ENCODE measurements at regions not wholly inside any gene's neighbourhood (a gene's known extent, or its start where the extent isn't known, plus 50 kb on each side); places are given as distances from the start of the nearest gene placed in this dataset.

DNA sequence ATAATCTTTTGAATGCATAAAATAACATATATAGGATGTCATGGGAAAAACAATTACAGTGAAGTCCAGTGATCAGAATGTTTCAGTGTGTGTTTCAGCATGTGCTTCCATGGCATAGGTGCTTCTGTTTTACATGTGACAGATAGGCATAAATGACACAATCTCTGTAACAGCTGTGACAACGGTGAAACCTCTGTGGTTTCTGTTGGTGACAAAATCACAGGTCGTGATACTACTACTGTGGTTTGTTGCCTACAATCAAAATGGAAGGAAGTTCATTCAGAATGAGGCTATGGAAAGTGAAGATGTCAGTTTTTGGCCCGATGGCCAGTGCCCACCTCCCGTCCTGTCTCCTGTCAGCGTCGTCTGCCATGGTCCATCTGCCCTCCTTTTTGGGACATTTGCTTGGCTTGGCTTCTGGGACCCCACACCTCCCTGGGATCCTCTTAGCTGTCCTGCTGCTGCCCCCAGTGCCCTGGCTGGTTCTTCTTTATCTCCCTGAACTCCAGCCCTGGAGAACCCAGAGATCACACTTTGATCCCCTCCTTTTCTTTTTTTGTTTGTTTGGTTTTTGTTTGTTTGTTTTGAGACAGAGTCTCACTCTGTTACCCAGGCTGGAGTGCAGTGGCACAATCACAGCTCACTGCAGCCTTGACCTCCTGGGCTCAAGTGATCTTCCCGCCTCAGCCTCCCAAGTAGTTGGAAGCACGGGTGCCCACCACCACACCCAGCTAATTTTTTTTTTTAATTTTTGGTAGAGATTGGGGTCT is 79.3 kb upstream of the NAA20 start:
- Histone ChIP-seq H3K27me3 (ENCODE audit: control insufficient read depth, insufficient read depth, low read length) (no peaks in the 10 kb centered on the region), H3K36me3 (ENCODE audit: control insufficient read depth, insufficient read depth, low read length) (peaks cover 2% of the 10 kb centered on the region), H3K4me3 (ENCODE audit: low read depth, low read length) (no peak overlapping the region)
- no peak for DNase-seq (ENCODE audit: low read depth)
- TF ChIP-seq, protein P1, sequence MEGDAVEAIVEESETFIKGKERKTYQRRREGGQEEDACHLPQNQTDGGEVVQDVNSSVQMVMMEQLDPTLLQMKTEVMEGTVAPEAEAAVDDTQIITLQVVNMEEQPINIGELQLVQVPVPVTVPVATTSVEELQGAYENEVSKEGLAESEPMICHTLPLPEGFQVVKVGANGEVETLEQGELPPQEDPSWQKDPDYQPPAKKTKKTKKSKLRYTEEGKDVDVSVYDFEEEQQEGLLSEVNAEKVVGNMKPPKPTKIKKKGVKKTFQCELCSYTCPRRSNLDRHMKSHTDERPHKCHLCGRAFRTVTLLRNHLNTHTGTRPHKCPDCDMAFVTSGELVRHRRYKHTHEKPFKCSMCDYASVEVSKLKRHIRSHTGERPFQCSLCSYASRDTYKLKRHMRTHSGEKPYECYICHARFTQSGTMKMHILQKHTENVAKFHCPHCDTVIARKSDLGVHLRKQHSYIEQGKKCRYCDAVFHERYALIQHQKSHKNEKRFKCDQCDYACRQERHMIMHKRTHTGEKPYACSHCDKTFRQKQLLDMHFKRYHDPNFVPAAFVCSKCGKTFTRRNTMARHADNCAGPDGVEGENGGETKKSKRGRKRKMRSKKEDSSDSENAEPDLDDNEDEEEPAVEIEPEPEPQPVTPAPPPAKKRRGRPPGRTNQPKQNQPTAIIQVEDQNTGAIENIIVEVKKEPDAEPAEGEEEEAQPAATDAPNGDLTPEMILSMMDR (IDR thresholded peaks at IDR 0.05; ENCODE audit: insufficient read depth, low read depth, low read length) = no peak
- ChIA-PET CTCF (interaction anchor here (0.6 kb wide), 1 partner anchor 133 kb away, joined by 4 read pairs; no protein-coding TSS in a partner anchor), POLR2A (no interaction called here)

DNA sequence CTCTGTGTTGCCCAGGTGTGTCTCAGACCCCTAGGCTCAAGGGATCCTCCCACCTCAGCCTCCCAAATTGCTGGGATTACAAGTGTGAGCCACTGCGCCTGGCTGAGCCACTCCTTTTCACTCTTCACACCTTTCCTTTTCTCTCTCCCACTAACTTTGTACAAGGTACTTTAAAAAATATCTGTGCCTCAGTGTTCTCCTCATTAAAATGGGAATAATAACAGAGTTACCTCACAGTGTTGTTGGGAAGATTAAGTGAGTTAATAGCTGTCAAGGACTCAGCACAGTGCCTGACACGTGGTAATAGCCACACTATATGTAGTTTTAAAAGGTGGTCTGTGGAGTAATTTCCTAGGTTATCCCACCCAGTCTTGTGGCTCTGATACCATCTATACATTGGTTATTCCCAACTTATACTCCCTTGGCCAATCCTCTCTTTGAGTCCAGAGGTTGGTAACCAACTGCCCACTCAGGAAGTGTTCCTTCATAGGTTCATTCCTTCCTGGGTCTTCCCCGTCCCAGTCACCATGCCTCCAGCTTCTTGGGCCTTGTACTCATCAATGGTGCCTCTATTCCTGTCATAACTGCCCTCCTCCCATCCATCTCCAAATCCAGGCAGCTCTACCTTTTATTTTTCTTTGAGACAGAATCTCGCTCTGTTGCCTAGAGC is 78.6 kb upstream of the NAA20 start:
- CTCF ChIA-PET = no interaction called here

DNA sequence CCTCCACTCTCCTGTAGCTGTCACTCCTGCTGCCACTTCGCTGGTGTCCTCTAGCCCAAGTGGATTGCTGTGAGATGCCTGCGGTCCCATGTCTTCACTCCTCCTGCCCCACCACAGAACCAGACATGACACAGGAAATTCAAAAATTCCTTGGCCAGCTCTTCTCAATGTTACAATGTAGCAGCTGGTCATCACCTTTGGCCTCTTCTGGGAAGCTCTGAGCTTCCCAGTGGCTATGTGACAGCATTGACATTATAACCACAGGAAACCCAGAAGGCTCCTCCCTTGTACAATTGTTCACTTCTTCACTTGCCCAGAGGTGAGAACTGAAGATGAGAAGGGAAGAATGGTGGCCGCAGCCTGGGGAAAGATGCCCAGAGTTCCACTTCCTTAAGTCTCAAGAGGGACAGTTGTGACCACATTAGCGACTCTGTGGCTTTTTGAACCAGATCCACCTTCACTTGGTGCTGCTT is 76.1 kb upstream of the NAA20 start:
- DNase-seq (ENCODE audit: low read depth) = no peak
- CTCF ChIA-PET = interaction anchor here (0.7 to 1.3 kb wide), 2 partner anchors 27 to 51 kb away, joined by 3 read pairs; no protein-coding TSS in a partner anchor
- H3K27me3 ChIP-seq (ENCODE audit: control insufficient read depth, insufficient read depth, low read length) = no peaks in the 10 kb centered on the region

More for the DNA sequence above, 78.6 kb upstream of the NAA20 start:
- DNase-seq (ENCODE audit: low read depth) = no peak
- H3K27me3 ChIP-seq (ENCODE audit: control insufficient read depth, insufficient read depth, low read length) = no peaks in the 10 kb centered on the region
- TF ChIP-seq, protein P1 (IDR thresholded peaks at IDR 0.05; ENCODE audit: insufficient read depth, low read depth, low read length) = no peak
- POLR2A ChIA-PET = no interaction called here
- H3K36me3 ChIP-seq (ENCODE audit: control insufficient read depth, insufficient read depth, low read length) = peaks cover 2% of the 10 kb centered on the region
- no peak overlapping the region for H3K4me3 ChIP-seq (ENCODE audit: low read depth, low read length)

DNA sequence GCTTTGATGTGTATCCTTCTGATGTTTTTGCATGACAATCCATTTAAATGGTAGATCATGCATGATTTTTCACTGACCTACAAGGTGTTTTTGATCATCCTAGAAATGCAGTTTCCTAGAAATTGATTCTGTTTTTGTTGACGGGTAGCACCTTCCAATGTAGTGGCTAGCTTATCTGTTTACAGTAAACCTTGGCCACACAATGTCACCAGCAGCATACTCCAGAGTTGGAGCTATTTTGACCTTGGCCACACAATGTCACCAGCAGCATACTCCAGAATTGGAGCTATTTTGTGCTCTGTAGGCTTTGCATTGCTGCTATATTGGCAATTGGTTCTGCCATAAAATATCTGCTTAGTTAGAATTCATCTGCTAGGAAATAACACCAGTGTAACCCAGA is 74.6 kb upstream of the NAA20 start:
- CTCF ChIA-PET = no interaction called here
- Histone ChIP-seq H3K36me3 (ENCODE audit: control insufficient read depth, insufficient read depth, low read length) (peaks cover 2% of the 10 kb centered on the region; the same call in 1 of the 2 replicates), H3K27me3 (ENCODE audit: control insufficient read depth, insufficient read depth, low read length) (no peaks in the 10 kb centered on the region), H3K4me3 (ENCODE audit: low read depth, low read length) (no peak overlapping the region)
- DNase-seq (ENCODE audit: low read depth) = no peak
- POLR2A ChIA-PET = no interaction called here
- TF ChIP-seq, protein P1 (IDR thresholded peaks at IDR 0.05; ENCODE audit: insufficient read depth, low read depth, low read length) = no peak

More for the DNA sequence above, 76.1 kb upstream of the NAA20 start:
- TF ChIP-seq, protein P1 (IDR thresholded peaks at IDR 0.05; ENCODE audit: insufficient read depth, low read depth, low read length) = no peak
- POLR2A ChIA-PET = no interaction called here
- H3K36me3 ChIP-seq (ENCODE audit: control insufficient read depth, insufficient read depth, low read length) = peaks cover 1% of the 10 kb centered on the region; the same call in 1 of the 2 replicates
- H3K4me3 ChIP-seq (ENCODE audit: low read depth, low read length) = no peak overlapping the region

DNA sequence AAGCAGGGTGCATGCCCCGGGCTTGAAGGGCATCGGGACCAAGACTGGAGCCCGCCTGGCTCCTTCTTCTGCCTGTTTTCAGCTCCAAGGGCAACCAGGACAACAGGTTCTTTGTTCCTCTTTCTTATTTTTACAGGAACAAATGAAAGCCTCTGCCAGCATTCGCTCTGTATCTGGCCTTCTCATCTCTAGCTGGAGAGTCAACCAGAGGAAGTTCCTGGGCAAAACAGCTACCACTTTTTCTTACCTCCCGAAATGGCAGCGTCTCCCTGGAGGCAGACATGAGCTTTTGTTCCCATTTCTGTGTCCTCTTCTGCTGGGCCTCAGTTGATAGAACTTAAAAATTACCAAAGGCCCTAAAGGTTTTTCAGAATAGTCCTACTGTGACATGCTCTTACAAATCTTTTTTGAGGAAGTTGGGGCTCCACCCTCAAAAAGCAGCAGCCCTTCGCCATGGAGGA is 74.1 kb upstream of the NAA20 start:
- peaks cover 3% of the 10 kb centered on the region; the same call in 1 of the 2 replicates for H3K36me3 ChIP-seq (ENCODE audit: control insufficient read depth, insufficient read depth, low read length)
- ChIA-PET CTCF (no interaction called here), POLR2A (no interaction called here)
- TF ChIP-seq, protein P1 (IDR thresholded peaks at IDR 0.05; ENCODE audit: insufficient read depth, low read depth, low read length) = no peak
- DNase-seq (ENCODE audit: low read depth) = no peak
- H3K27me3 ChIP-seq (ENCODE audit: control insufficient read depth, insufficient read depth, low read length) = no peaks in the 10 kb centered on the region
- H3K4me3 ChIP-seq (ENCODE audit: low read depth, low read length) = no peak overlapping the region
